ENCODE measurements at regions not wholly inside any gene's neighbourhood (a gene's known extent, or its start where the extent isn't known, plus 50 kb on each side); places are given as distances from the start of the nearest gene placed in this dataset.

GRCh38 chr7:101693498-101694091, 64.5 kb upstream of the MYL10 start:
- TF ChIP-seq CREB1 (IDR thresholded peaks at IDR 0.05) (no peak), SIX5 (IDR thresholded peaks at IDR 0.05; ENCODE audit: low read depth, low read length) (no peak), TBP (IDR thresholded peaks at IDR 0.05; ENCODE audit: low read depth, low read length) (no peak), NRF1 (IDR thresholded peaks at IDR 0.05; ENCODE audit: low read depth, low read length) (no peak), EP300 (IDR thresholded peaks at IDR 0.05; ENCODE audit: borderline replicate concordance in 1 of 2, low read depth in 2 of 2, low read length in 2 of 2) (no peak), POLR2A (IDR thresholded peaks at IDR 0.05; ENCODE audit: control extremely low read depth in 1 of 2, low read depth in 2 of 2, low read length in 2 of 2) (no peak), MAX (IDR thresholded peaks at IDR 0.05) (no peak), RNF2 (IDR thresholded peaks at IDR 0.05; ENCODE audit: borderline replicate concordance, low read depth, low read length, missing control alignments, poor library complexity, severe bottlenecking) (no peak), SUZ12 (IDR thresholded peaks at IDR 0.05; ENCODE audit: low read length) (no peak), RAD21 (IDR thresholded peaks at IDR 0.05 in 1 of 2, conservative IDR thresholded peaks at IDR 0.05 in 1 of 2; ENCODE audit: low read depth in 2 of 2, low read length in 2 of 2) (no peak), EZH2 (IDR thresholded peaks at IDR 0.05; ENCODE audit: low read depth, low read length, severe bottlenecking) (no peak), ZNF274 (IDR thresholded peaks at IDR 0.05; ENCODE audit: borderline replicate concordance, extremely low read depth, low read length) (no peak), POLR2AphosphoS5 (IDR thresholded peaks at IDR 0.05; ENCODE audit: low read depth, low read length) (no peak)
- TF ChIP-seq, protein P1, sequence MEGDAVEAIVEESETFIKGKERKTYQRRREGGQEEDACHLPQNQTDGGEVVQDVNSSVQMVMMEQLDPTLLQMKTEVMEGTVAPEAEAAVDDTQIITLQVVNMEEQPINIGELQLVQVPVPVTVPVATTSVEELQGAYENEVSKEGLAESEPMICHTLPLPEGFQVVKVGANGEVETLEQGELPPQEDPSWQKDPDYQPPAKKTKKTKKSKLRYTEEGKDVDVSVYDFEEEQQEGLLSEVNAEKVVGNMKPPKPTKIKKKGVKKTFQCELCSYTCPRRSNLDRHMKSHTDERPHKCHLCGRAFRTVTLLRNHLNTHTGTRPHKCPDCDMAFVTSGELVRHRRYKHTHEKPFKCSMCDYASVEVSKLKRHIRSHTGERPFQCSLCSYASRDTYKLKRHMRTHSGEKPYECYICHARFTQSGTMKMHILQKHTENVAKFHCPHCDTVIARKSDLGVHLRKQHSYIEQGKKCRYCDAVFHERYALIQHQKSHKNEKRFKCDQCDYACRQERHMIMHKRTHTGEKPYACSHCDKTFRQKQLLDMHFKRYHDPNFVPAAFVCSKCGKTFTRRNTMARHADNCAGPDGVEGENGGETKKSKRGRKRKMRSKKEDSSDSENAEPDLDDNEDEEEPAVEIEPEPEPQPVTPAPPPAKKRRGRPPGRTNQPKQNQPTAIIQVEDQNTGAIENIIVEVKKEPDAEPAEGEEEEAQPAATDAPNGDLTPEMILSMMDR (IDR thresholded peaks at IDR 0.05; ENCODE audit: control extremely low read depth in 1 of 3, insufficient read depth in 1 of 3, low read depth in 1 of 3, low read length in 3 of 3) = no peak
